B cell (primary cell): ENCODE measurements at regions not wholly inside any gene's neighbourhood (a gene's known extent, or its start where the extent isn't known, plus 50 kb on each side); places are given as distances from the start of the nearest gene placed in this dataset.

Experiments used
- ATAC-seq: fragments of 200-7000 bp; cut with Tn5 transposase; one replicate; pipeline ENCODE4 v1.10.0; 2021; ENCODE audit warnings: low read depth, mild to moderate bottlenecking, moderate number of reproducible peaks, moderate library complexity
- CTCF ChIA-PET: fragments of 350-600 bp; sonication (Branson Sonifier 250); formaldehyde crosslinking; loops from one replicate; lab custom pipeline; 2021; ENCODE audit warnings: antibody characterized with exemption, inconsistent platforms; lab: Charles Lee
- POLR2A ChIA-PET: fragments of 350-600 bp; sonication (Branson Sonifier 250); formaldehyde crosslinking; loops from one replicate; lab custom pipeline; 2021; ENCODE audit warnings: antibody characterized with exemption; lab: Charles Lee
- DNase-seq: peaks from one replicate; pipeline ENCODE4 v3.0.0; 2013
- H2AFZ ChIP-seq: 2 replicates; pipeline ENCODE4 v1.6.1; 2012; ENCODE audit warnings: mild to moderate bottlenecking, low read depth, low read length; ENCODE audit not compliant: insufficient read depth, poor library complexity, severe bottlenecking
- H3K27ac ChIP-seq, 2 donors: 1 replicate in 1 of 2; 2 replicates in 1 of 2; pipeline ENCODE4 v1.5.1; 2012 to 2013; ENCODE audit warnings: low read length in 2 of 2, mild to moderate bottlenecking in 2 of 2, moderate library complexity in 1 of 2
- H3K27me3 ChIP-seq, 4 experiments: fragments of 200-600 bp in 1 of 4; sonication (generic) in 1 of 4; replicated peaks in 1 of 4; 1 replicate in 2 of 4; 2 replicates in 2 of 4; pipeline versions ENCODE4 v1.6.1 to v1.7.0; 2013 to 2016; ENCODE audit warnings: low read length in 3 of 4, mild to moderate bottlenecking in 2 of 4, mixed read lengths in 1 of 4, moderate library complexity in 1 of 4; ENCODE audit not compliant: insufficient read depth in 4 of 4, control insufficient read depth in 3 of 4; ENCODE audit errors: control extremely low read depth in 1 of 4
- H3K36me3 ChIP-seq, 2 experiments: replicated peaks in 1 of 2; 1 replicate in 1 of 2; 2 replicates in 1 of 2; pipeline versions ENCODE4 v1.6.1 to v1.7.1; 2013; ENCODE audit warnings: low read length in 1 of 2; ENCODE audit not compliant: insufficient read depth in 2 of 2, control insufficient read depth in 1 of 2; ENCODE audit errors: control extremely low read depth in 1 of 2, extremely low read depth in 1 of 2
- H3K4me1 ChIP-seq, 2 donors: fragments of 200-600 bp in 1 of 2; sonication (generic) in 1 of 2; 1 replicate in 1 of 2; 2 replicates in 1 of 2; pipeline versions ENCODE4 v1.5.1 to v1.6.1; 2013 to 2017; ENCODE audit warnings: low read length in 2 of 2; ENCODE audit not compliant: control insufficient read depth in 2 of 2, insufficient read depth in 2 of 2
- H3K4me2 ChIP-seq: replicated peaks from 2 replicates; pipeline ENCODE3; 2012; ENCODE audit warnings: mild to moderate bottlenecking, low read depth, low read length; ENCODE audit not compliant: poor library complexity, severe bottlenecking
- H3K4me3 ChIP-seq, 5 experiments: fragments of 200-600 bp in 1 of 5; sonication (generic) in 1 of 5; 1 replicate in 3 of 5; 2 replicates in 2 of 5; pipeline versions ENCODE4 v1.5.1 to v1.7.0; 2011 to 2016; ENCODE audit warnings: low read length in 4 of 5, mild to moderate bottlenecking in 4 of 5, low read depth in 2 of 5, control low read depth in 1 of 5, moderate library complexity in 1 of 5; ENCODE audit not compliant: insufficient read depth in 1 of 5; ENCODE audit errors: control extremely low read depth in 1 of 5, extremely low read depth in 1 of 5
- H3K79me2 ChIP-seq: fragments of 200-600 bp; sonication (generic); one replicate; pipeline ENCODE4 v1.6.0; 2016; ENCODE audit warnings: low read length; ENCODE audit not compliant: control insufficient read depth, insufficient read depth
- H3K9ac ChIP-seq: fragments of 200-600 bp; sonication (generic); 2 replicates; pipeline ENCODE4 v1.6.1; 2017; ENCODE audit warnings: mild to moderate bottlenecking, low read length, moderate library complexity
- H3K9me3 ChIP-seq, 3 donors: one replicate each; pipeline versions ENCODE4 v1.6.1 to v1.7.1; 2013; ENCODE audit warnings: low read length in 2 of 3; ENCODE audit not compliant: control insufficient read depth in 2 of 3, insufficient read depth in 1 of 3; ENCODE audit errors: control extremely low read depth in 1 of 3
- H4K20me1 ChIP-seq: 2 replicates; pipeline ENCODE4 v1.6.0; 2012; ENCODE audit warnings: mild to moderate bottlenecking, low read length; ENCODE audit not compliant: insufficient read depth, control insufficient read depth, poor library complexity, severe bottlenecking
- H3K27ac Mint-ChIP-seq: one replicate; pipeline ENCODE4 v1.8.0; 2021; ENCODE audit warnings: mixed read lengths
- H3K27me3 Mint-ChIP-seq: one replicate; pipeline ENCODE4 v1.8.0; 2021; ENCODE audit warnings: mixed read lengths
- H3K4me1 Mint-ChIP-seq: one replicate; pipeline ENCODE4 v1.8.0; 2021; ENCODE audit warnings: mixed read lengths
- H3K4me3 Mint-ChIP-seq: one replicate; pipeline ENCODE4 v1.8.0; 2021; ENCODE audit warnings: mixed read lengths
- H3K9me3 Mint-ChIP-seq: one replicate; pipeline ENCODE4 v1.8.0; 2022; ENCODE audit warnings: mixed read lengths; ENCODE audit not compliant: insufficient read depth
- EZH2 ChIP-seq: IDR thresholded peaks from 2 replicates; pipeline ENCODE4 v1.6.1; 2012; ENCODE audit warnings: borderline replicate concordance, low read depth, mild to moderate bottlenecking, moderate library complexity, low read length; ENCODE audit not compliant: insufficient read depth, poor library complexity, severe bottlenecking
- WGBS: methylation state at CpG from one replicate; pipeline ENCODE4 v1.1.5; 2013; ENCODE audit warnings: missing lambda C conversion rate; ENCODE audit not compliant: insufficient coverage; 5-methylcytosine and 5-hydroxymethylcytosine counted together
- intact Hi-C: fragments of 100-400 bp; cut with micrococcal nuclease; formaldehyde crosslinking; loops from one replicate; pipeline ENCODE4 v1.10.0; 2022
- TF ChIP-seq, protein P1 (sequence below): fragments of 200-600 bp; IDR thresholded peaks from one replicate; pipeline ENCODE4 v1.8.0; 2022; ENCODE audit warnings: antibody characterized with exemption, mild to moderate bottlenecking

DNA sequence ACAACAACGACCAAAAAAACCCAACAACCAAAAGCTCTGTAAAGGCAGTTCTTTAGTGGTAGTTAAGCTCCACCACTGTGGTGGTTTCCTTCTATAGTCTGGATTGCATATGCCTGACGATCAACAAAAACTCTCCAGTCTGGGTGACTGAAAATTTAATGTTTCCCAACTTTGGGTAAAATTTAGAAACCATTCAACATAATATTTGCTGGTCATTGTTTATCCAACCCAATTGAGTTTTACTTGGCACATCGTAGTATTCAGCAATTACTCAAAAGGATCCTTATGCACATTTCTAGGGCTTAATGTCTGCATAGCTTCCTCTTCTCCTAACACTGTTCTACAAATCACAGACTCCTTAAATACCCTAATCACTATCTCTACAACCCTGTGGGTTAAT lies 1080.2 kb upstream of the NRXN1 start:
- Mint-ChIP-seq H3K4me3 (no peak overlapping the region), H3K27ac (no peak overlapping the region), H3K9me3 (no peaks in the 10 kb centered on the region), H3K27me3 (no peaks in the 10 kb centered on the region), H3K4me1 (no peaks in the 10 kb centered on the region)
- CTCF ChIA-PET: no interaction called here
- intact Hi-C loops: no loop called here
- H3K9me3 ChIP-seq: peaks cover 0 to 4% (median 0%) of the 10 kb centered on the region in 3 donors
- no peak for ATAC-seq
- H3K79me2 ChIP-seq: no peaks in the 10 kb centered on the region
- no peaks in the 10 kb centered on the region for H3K4me1 ChIP-seq
- H3K27me3 ChIP-seq: no peaks in the 10 kb centered on the region
- H3K36me3 ChIP-seq: no peaks in the 10 kb centered on the region
- no peak overlapping the region for H3K4me3 ChIP-seq
- no peak overlapping the region for H3K9ac ChIP-seq
- no peak for DNase-seq
- H2AFZ ChIP-seq: no peak overlapping the region
- no peak overlapping the region for H3K27ac ChIP-seq
- H4K20me1 ChIP-seq: no peaks in the 10 kb centered on the region
- POLR2A ChIA-PET: no interaction called here
- WGBS: no CpG with 5 or more reads among the region's 3 CpGs
- no peak overlapping the region for H3K4me2 ChIP-seq
- no peak for TF ChIP-seq EZH2
- TF ChIP-seq, protein P1, sequence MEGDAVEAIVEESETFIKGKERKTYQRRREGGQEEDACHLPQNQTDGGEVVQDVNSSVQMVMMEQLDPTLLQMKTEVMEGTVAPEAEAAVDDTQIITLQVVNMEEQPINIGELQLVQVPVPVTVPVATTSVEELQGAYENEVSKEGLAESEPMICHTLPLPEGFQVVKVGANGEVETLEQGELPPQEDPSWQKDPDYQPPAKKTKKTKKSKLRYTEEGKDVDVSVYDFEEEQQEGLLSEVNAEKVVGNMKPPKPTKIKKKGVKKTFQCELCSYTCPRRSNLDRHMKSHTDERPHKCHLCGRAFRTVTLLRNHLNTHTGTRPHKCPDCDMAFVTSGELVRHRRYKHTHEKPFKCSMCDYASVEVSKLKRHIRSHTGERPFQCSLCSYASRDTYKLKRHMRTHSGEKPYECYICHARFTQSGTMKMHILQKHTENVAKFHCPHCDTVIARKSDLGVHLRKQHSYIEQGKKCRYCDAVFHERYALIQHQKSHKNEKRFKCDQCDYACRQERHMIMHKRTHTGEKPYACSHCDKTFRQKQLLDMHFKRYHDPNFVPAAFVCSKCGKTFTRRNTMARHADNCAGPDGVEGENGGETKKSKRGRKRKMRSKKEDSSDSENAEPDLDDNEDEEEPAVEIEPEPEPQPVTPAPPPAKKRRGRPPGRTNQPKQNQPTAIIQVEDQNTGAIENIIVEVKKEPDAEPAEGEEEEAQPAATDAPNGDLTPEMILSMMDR: no peak

DNA sequence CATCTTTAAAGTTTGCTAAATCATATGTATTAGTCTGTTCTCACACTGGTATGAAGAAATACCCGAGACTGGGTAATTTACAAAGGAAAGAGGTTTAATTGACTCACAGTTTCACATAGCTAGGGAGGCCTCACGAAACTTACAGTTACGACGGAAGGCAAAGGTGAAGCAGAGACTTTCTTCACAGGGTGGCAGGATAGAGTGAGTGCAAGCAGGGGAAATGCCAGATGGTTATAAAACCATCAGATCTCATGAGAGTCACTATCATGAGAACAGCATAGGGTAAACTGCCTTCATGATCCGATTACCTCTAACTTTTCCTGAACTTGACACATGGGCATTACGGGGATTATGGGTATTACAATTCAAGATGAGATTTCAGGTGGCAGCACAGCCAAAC lies 1075.2 kb upstream of the NRXN1 start:
- H3K27me3 ChIP-seq: no peaks in the 10 kb centered on the region
- ChIA-PET POLR2A (no interaction called here), CTCF (no interaction called here)
- no peak overlapping the region for H3K9ac ChIP-seq
- H4K20me1 ChIP-seq: no peaks in the 10 kb centered on the region
- 89% methylated on average over 6 of the region's 6 CpGs for WGBS
- no peaks in the 10 kb centered on the region for H3K4me1 Mint-ChIP-seq
- no peak overlapping the region for H3K27ac Mint-ChIP-seq
- no peaks in the 10 kb centered on the region for H3K9me3 Mint-ChIP-seq
- no peaks in the 10 kb centered on the region for H3K4me1 ChIP-seq
- H3K4me3 Mint-ChIP-seq: no peak overlapping the region
- peaks cover 0 to 4% (median 0%) of the 10 kb centered on the region in 3 donors for H3K9me3 ChIP-seq
- no peaks in the 10 kb centered on the region for H3K27me3 Mint-ChIP-seq
- H3K27ac ChIP-seq: no peak overlapping the region
- intact Hi-C loops: no loop called here
- TF ChIP-seq EZH2: no peak
- TF ChIP-seq, protein P1: no peak
- H3K79me2 ChIP-seq: no peaks in the 10 kb centered on the region
- DNase-seq (no peak), ATAC-seq (no peak)
- no peaks in the 10 kb centered on the region for H3K36me3 ChIP-seq
- no peak overlapping the region for H3K4me2 ChIP-seq
- H3K4me3 ChIP-seq: no peak overlapping the region
- no peak overlapping the region for H2AFZ ChIP-seq
